IPS DF 4.7 (cell line): ENCODE measurements at regions not wholly inside any gene's neighbourhood (a gene's known extent, or its start where the extent isn't known, plus 50 kb on each side); places are given as distances from the start of the nearest gene placed in this dataset.
"Not testable (repeated sequence)": the region's sequence is repeated elsewhere in the genome, so short reads cannot be mapped to it uniquely, and the experiment has no call there.

Experiments used
- DNase-seq: peaks from one replicate; pipeline ENCODE4 v3.0.0-alpha.2; 2013; ENCODE audit warnings: low spot score; ENCODE audit errors: extremely low read depth

DNA sequence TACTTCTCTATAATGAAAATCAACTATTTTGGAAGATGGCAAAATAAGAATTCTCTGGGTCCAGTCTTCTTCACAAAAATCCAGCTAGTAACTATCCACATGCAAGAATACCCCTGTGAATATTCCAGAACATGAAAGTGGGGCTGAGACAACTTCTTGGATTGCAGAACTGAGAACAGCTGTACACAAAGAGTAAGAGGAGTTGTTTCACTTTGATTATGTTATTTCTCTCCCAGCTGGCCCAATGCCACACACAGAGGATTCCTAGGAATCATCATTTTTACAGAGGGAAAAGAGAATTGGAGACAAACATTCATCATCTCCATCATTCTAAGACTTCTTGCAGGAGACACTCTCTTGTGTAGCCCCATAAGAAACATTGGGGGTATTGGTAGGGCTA is 782.2 kb upstream of the LCORL start:
- no peak for DNase-seq

DNA sequence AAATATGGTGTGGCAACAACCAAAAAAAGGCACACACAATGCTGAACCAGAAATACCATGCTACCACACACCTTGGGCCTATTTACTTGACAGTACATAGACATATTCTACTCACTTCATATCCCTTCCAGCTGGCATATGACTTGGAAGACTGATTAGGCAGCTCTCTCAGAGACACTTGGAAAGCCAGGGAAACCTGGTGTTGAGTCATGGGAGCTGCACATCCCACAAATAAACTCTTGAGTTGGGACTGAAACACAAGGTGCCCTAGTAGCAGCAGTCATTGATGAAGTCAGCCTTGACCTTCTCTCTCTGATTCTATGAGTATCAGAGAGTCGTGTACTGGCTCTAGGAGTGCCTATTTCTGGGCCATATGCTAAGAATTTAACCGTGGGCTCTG is 776.6 kb upstream of the LCORL start:
- no peak for DNase-seq

DNA sequence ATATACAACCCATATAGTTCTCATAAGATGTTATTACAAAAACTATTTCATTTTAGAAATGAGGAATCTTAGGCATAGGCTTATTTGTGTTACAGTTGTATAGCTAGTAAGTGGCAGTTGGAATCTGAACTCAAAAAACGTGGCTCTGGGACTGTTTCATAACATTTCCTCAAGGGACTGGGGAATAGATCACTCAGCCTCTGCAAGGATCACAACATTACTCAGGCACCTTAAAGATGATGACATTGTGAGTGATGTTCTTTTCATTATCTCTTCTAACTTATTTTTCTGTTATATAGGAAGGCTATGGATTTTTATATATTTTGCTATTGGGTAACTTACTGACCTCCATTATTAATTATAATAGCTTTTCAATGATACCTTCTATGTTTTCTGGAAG is 774.2 kb upstream of the LCORL start:
- no peak for DNase-seq

DNA sequence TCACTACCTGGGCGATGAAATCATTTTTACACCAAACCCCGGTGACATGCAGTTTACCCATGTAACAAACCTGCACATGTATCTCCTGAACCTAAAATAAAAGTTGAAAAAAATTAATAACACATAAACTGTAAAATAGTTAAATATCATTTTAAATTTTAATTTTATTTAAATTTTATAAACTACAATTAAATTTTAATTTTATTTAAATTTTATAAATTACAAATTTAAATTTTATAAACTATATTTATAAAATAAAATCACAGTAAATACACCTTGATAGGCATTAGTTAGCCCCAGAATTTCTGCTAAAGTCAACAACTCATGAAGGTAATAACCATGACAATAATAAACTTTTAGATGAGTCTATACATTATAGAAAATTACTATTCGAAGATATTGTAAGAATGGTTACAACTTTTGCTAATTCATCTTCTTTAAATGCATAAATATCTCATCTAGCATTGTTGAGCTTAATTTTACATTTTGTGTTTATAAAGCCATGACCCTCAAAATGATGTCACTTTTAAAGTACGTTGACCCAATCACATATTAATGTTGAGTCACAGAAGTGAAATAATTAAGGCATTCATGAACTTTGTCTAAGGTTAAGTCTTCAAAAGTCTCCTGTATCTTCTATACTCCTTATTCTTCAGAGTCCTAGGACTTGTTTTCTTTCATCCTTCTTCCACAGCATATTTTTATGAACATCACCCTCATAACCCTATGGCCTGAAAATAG is 755.8 kb upstream of the LCORL start:
- no peak for DNase-seq

DNA sequence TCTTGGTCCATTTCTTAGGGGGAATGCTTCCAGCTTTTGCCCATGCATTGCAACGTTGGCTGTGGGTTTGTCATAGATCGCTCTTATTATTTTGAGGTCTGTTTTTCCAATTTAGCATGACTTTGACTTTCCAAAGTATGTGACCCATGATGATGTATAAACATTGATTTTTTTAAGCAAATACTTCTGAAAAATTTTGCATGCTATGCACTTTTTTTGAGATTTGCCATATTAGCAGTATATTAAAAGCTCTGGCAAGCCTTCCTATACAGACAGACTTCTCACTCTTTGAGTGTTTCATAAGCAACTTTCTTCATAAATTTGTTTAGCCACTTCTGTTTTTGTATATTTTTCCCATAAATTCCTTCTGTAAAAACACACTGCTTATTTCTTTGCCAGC is 746.4 kb upstream of the LCORL start:
- no peak for DNase-seq

DNA sequence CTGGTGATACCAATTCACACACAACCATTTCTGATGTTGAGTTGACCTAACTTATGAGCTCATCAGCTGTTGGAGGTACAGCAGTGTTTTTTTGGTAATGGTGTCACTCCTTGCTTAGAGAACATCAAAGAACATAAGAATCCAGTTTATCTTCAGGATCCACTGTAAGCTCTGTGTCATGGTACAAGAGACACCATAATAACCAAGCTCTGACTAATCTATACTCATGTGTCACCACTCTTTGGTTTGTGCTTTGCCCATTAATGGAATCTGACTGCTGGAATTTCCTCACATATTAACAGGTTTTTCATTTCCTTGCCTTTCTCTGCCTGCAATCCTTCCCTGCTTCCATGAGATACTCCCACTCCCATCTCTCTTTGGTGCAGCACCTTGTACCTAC is 735.1 kb upstream of the LCORL start:
- DNase-seq: no peak

DNA sequence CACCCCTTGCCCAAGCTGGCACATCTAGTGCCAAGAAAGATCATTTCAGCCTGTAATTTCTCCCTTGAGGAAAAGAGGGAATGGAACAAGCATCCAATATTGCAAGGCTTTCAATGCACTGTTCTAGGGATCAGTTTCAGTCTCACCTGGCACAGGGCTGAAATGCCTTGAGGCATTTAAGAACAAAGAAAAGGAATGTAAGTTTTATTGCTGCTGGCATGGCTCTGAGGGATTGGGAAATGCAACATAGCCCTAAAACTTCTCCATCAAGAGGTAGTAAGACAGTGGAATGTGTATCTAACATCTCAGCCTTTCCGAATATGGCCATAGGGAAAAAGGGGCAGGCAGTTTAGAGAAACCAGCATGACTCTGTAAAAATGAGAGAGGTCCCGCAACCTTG is 732.6 kb upstream of the LCORL start:
- peak; percentile 14 for DNase-seq

DNA sequence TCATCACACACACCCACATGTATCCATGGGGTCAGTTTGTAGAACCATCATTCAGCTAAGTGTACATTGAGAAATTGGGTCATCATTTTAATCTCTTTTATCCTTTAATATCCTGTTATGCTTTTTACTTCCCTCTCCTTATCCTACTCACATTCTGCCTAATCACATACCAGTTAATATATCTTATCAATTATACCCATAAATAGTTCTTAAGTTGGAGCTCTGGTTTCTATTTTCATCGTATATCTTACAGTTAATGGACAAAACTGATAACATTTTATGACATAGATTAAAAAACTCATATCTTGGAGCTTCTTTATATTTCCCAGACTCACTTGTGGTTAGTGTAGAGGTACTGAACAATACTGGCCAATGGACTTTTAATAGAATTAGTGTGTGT is 729.5 kb upstream of the LCORL start:
- no peak for DNase-seq

DNA sequence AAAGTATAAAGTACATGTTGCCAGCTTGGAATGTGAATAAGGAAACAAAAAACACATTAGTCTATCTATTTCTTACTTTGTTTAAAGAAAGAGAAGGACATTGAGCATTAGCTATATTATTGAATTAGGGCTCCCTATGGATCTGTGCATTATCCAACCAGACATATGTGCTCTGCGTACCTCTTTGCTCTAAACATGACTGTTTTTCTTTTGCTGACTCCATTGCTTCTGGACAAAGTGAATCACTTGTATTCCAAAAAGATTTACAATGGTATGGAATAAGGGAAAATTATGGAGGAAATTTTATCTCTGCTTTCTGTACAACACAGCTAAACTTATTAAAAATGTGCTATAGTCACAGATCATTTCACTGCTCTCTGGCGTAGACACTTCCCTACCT is 727.8 kb upstream of the LCORL start:
- no peak for DNase-seq

DNA sequence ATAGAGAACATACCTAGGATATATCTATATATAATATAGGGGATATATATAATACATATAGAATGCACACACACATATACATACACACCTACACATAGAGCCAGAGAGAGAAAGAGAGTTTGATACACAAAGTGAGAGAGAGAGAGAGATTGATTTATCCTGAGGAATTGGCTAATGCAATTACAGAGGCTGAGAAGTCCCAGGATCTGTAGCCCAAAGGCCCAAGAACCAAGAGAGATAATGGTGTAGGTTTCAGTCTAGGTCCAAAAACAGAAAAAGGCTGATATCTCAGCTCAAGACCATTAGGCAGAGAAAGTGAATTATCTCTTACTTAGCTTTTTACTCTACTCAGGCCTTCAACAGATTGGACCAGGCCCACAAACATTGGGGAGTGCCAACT is 715.0 kb upstream of the LCORL start:
- no peak for DNase-seq

DNA sequence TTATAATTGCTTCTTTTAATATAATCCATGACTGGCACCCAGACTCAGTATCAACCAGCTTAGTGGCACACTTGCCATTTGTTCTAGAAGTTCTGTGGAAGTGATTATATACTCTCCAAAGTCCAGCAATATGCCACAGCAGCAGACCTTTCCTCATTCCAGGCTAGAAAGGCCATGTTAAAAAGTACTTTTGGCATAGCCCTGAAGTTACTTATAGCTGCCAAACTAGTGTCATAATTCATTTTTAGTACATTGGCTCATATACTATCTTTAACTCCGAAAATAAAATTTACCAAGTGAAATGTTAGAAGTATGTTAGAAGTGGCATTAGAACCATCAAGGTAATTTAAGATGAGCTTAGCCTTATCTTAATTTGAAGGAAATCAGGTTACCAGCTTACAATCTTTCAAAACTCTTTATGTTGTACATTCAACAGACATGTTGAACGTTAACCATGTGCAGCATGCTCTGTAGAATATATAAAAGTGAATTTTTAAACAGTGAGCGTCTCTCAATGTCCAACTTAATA is 714.2 kb upstream of the LCORL start:
- no peak for DNase-seq

DNA sequence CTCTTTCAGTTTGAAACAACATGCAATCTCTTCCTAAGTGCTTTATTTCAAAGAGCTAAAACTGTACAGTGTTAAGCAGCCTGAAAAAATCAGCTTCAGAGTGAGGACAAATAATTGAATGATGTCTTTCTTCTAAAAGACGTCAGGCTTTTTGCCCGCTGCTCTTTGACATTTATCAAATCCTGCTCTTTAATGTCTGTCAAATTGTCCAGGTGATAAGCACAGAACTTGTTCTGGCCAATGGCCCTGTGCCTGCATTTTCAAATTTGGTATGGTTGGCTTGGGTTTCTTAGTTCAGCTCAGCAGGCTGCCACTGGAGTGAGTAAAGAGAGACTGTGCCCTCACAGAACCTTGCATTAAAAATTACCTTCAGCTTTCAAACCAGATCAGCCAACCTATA is 712.9 kb upstream of the LCORL start:
- DNase-seq: no peak

DNA sequence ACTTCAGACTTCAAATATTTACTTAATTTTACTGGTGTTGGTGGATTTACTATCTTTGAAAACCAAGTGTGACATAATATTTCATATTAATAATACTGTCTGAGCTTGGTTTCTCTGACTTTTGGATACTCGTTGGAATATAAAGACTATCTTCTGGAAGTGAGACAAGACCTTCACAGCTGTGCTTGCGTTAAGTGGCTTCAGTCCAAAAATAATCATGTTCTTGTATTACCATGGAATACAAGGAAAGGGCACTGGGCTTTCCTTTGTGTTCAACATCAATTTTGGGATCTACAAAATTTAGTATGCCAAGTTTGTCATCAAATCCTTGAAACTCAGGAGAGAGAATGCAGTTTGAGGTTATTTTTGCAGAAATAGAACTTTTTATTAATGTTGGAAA is 712.4 kb upstream of the LCORL start:
- DNase-seq: no peak

DNA sequence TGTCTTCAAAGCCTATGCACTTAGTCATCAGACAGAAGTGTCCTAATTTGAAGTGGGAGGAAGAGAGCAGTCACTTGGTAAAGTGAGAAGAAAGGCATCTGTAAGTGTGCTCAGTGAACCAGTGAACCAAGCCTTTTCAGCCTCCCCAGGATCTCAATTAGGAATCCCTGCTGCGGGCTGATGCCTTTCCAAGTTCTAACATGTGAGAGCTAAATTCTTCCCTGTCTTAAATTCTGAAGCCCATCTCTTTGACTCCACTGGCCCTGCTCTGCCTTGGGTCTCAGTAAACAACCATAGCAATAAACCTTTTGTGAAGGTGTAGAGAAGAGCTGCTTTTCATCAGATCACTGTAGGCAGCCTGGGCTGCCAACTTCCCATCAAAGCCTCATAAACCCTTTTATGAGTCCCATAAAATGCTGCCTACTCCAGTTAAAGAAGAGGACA is 701.2 kb upstream of the LCORL start:
- no peak for DNase-seq

DNA sequence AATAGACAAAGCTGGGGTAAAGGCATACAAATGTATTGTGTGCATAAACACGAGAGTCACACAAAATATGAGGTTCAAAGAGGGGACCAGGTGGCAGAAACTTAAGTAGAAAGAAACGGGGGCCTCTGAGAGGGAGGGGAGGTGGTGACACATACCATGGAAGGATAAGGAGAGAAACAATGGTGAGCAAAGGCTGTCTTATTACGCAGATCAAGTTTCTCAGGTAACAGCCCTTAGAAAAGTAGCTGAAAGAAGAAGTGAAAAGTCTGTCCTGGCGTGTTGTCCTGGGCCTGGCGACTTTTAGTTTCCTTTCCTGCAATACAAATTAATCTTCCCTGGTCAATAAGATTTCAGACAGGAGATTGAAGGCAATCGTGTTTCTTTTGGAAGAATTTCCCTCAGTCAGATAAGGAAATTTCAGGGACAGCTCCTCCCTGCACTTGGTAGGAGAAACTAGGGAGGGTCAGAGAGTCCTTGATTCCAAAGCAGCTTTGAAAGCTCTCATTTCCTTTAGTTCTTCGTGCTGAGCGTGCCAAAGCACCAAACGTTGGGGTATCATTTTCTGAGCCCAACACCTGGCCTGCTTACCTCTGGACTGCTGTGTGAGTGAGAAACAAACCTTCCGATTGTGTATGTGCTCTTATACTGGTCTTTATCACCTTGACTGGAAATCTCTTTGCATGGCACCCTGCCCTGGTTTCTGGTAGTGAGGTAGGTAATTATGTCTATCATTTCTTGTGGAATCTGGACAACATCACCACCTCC is 676.7 kb upstream of the LCORL start:
- DNase-seq: no peak

DNA sequence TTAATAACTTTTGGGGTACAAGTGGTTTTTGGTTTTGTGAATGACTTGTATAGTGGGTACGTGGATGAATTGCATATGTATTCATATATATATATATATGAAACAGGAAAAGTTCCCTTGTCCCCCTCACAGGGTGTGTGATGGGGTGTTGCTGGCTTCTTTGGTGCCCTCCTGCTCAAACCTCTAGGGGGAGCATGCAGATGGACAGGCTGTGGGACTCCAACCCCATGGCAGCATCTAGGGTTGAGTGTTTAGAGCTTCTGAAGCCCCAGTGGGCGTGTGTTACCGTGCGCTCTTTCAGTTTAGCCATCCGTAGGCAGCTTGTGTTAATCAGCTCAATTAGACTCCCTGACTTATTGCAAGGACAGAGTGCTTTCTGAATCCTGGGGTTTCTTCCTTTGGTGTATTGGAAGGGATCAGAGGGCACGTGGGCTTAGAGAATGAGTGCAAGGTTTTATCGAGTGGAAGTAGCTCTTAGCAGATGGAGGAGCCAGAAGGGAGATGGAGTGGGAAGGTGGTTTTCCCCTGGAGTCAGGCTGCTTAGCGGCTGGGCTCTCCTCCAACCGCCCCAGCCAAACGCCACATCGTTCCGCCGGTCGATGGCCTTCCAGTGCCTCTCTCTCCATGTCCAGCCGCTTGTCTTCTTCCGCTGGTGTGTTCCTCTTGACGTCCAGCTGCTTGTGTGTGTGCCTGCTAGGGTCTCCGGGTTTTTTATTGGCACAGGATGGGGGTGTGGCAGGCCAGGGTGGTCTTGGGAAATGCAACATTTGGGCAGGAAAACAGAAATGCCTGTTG is 674.4 kb upstream of the LCORL start:
- DNase-seq: no peak

DNA sequence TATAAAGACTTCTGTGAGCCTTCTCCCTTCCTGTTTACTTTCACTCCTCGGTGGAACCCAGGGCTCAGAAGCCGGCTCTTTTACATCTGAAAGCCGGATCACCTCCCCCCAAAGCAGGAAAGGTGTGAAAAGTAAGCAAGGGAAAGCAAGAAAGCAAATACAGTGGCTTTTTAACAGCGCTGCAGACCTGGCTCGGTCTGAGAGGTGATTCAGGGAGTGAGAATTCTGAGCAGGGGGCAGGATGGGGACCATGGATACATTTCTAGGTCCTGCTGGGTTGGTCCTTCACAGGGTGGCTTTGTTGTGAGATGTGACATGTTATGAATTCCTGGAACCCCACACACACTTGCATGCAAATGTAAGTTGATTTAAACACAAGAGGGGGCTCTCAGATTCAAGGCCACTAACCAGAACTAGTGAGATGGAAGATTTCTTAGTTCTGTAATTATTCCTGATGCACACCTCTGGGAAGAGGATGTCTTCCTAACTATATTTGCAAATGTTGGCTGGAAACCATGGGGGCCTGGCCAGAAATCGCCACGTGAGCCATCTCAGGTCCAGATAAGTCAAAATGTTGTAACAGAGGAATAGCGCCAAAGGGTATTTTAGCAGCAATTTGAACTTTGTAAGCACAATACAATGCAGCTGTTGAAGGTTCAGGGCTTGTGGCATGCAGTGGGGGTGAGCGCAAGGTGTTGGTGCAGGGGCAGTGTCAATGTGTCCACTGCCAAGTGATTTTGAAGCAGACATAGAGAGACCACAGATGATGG is 670.1 kb upstream of the LCORL start:
- peak; percentile 94 for DNase-seq

DNA sequence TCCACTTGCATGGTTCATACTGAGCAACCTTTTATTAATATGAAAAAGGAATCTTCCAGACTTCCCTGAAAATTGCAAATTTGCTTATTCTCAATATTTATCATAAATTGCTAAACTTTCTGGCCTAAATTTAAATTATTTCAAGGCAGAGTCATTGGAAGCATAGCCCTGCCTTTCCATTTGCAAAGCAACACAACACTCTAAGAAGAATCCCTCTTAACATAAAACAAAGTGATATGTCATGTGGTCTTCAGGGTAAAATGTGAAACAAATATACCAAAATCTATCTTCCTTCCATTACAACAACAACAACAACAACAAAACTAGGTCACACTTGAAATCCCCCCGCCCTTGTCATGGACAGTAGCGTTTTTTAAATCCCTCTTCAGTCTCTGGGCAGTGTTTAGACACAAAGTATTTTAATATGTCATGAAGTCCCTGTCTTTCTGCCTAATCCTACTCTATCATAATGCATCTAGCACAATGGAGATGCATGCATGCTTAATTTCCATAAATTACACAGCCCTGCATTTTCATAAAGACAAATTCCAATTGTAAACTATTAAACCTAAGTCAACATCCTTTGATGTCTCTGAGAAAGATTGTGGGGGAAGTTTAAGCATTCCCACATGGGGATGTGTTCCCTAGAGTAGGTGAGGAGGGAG is 668.9 kb upstream of the LCORL start:
- DNase-seq: no peak

DNA sequence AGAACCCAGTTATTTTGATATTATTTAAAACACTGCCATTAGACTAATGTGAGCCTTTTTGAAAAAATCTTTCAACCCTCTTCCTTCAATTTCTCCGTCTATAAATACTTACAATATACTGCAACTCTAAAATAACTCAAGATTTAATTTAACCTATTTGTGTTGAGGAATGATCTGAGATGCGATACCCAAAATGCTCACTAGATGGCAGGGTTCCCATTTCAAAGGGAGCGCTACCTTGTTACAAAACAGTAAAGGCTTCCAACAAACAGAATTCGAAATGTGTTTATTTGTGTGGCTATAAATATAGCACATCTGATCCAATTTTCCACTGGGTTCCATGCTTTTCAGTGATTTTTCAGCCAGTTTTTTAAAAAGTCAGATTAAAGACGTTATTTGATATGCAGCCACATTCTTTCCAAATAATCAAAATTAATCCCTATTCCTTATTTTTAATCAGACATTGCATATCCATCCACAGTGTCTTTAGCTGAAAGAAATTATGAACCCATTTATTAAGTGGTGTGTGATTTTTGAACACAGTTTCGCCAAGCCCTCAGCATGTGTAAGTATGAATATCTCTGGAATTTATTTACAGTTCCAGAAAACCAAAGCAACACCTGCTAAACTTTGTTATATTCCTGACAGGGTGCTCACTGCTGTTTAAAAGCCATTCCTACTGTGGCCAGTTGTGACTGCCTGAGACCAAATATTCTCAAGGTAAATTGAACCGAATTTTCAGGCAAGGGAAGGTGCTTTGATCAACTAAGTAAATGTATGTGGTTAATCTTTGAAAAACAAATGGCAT is 668.0 kb upstream of the LCORL start:
- peak; percentile 76 for DNase-seq

DNA sequence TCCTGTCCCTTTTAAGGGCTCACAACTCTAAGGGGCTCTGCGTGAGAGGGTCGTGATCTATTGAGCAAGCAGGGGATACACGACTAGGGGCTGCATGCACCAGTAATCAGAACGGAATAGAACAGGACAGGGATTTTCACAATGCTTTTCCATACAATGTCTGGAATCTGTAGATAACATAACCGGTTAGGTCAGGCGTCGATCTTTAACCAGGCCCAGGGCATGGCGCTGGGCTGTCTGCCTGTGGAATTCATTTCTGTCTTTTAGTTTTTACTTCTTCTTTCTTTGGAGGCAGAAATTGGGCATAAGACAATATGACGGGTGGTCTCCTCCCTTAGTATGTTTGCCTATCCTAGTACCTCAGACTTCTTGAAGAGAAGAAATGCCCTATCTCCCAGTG is 666.8 kb upstream of the LCORL start:
- not testable (repeated sequence) for DNase-seq
